Keratinocyte (primary cell): ENCODE measurements at regions not wholly inside any gene's neighbourhood (a gene's known extent, or its start where the extent isn't known, plus 50 kb on each side); places are given as distances from the start of the nearest gene placed in this dataset.

Experiments used
- DNase-seq: peaks from one replicate; pipeline ENCODE4 v3.0.0-alpha.2; 2011; ENCODE audit warnings: low read depth, missing footprints, low spot score
- FAIRE-seq: peaks from 2 replicates; lab custom pipeline; 2011; peaks lifted over from hg19 to GRCh38; lab: Jason Lieb, UNC
- H2AFZ ChIP-seq: 2 replicates; pipeline ENCODE4 v1.6.0; 2012; ENCODE audit warnings: low read length, control low read depth, inconsistent platforms; ENCODE audit not compliant: control insufficient read depth
- H3K27ac ChIP-seq: 2 replicates; pipeline ENCODE4 v1.5.1; 2011; ENCODE audit warnings: low read length; ENCODE audit not compliant: control insufficient read depth, insufficient read depth
- H3K27me3 ChIP-seq: 3 replicates; pipeline ENCODE4 v1.6.0; 2011; ENCODE audit warnings: low read length; ENCODE audit not compliant: control insufficient read depth, insufficient read depth; ENCODE audit errors: extremely low read depth
- H3K36me3 ChIP-seq, 2 experiments: 2 replicates in 1 of 2; 3 replicates in 1 of 2; pipeline ENCODE4 v1.5.1; 2011; ENCODE audit warnings: low read length in 2 of 2, mild to moderate bottlenecking in 1 of 2; ENCODE audit not compliant: control insufficient read depth in 2 of 2, insufficient read depth in 2 of 2; ENCODE audit errors: extremely low read depth in 1 of 2
- H3K4me1 ChIP-seq: 3 replicates; pipeline ENCODE4 v1.5.1; 2011; ENCODE audit warnings: low read length; ENCODE audit not compliant: control insufficient read depth, insufficient read depth; ENCODE audit errors: extremely low read depth
- H3K4me2 ChIP-seq: 3 replicates; pipeline ENCODE4 v1.6.0; 2011; ENCODE audit warnings: low read depth, low read length; ENCODE audit not compliant: control insufficient read depth, insufficient read depth; ENCODE audit errors: extremely low read depth
- H3K4me3 ChIP-seq, 3 experiments: fragments of 200-600 bp in 1 of 3; sonication (generic) in 1 of 3; 2 replicates in 2 of 3; 3 replicates in 1 of 3; pipeline ENCODE4 v1.5.1; 2011 to 2016; ENCODE audit warnings: low read length in 3 of 3, mild to moderate bottlenecking in 3 of 3, control low read depth in 2 of 3, inconsistent platforms in 1 of 3, low read depth in 1 of 3, mixed read lengths in 1 of 3, mixed run types in 1 of 3, moderate library complexity in 1 of 3; ENCODE audit not compliant: control insufficient read depth in 2 of 3, insufficient read depth in 2 of 3; ENCODE audit errors: extremely low read depth in 1 of 3
- H3K79me2 ChIP-seq: 2 replicates; pipeline ENCODE4 v1.6.0; 2012; ENCODE audit warnings: low read length; ENCODE audit not compliant: control insufficient read depth, insufficient read depth
- H3K9ac ChIP-seq: 3 replicates; pipeline ENCODE4 v1.6.0; 2011; ENCODE audit warnings: low read length; ENCODE audit not compliant: control insufficient read depth, insufficient read depth; ENCODE audit errors: extremely low read depth
- H3K9me1 ChIP-seq: 3 replicates; pipeline ENCODE4 v1.6.0; 2011; ENCODE audit warnings: low read length; ENCODE audit not compliant: control insufficient read depth, insufficient read depth; ENCODE audit errors: extremely low read depth
- H3K9me3 ChIP-seq: 2 replicates; pipeline ENCODE4 v1.5.1; 2012; ENCODE audit warnings: low read depth, low read length; ENCODE audit not compliant: control insufficient read depth
- H4K20me1 ChIP-seq: 3 replicates; pipeline ENCODE4 v1.6.0; 2011; ENCODE audit warnings: low read length; ENCODE audit not compliant: control insufficient read depth, insufficient read depth; ENCODE audit errors: extremely low read depth
- EZH2 ChIP-seq: IDR thresholded peaks from one replicate; pipeline ENCODE4 v1.6.1; 2012; ENCODE audit warnings: inconsistent platforms, mild to moderate bottlenecking, low read length, moderate library complexity
- dilution Hi-C: fragments of 300-500 bp; cut with MboI; formaldehyde crosslinking; loops from one replicate; pipeline ENCODE4 v1.7.0; 2020; ENCODE audit warnings: low sequenced_read_pairs; ENCODE audit not compliant: extremely low pct_ligation_motif_present
- TF ChIP-seq, protein P1 (sequence below), 3 experiments: IDR thresholded peaks in 1 of 3; conservative IDR thresholded peaks in 1 of 3; optimal IDR thresholded peaks in 1 of 3; 2 replicates in 2 of 3; 3 replicates in 1 of 3; pipeline versions ENCODE3 to v1.5.1; 2011; ENCODE audit warnings: low read length in 3 of 3, mild to moderate bottlenecking in 3 of 3, moderate library complexity in 2 of 3, control low read depth in 1 of 3, inconsistent platforms in 1 of 3; ENCODE audit not compliant: insufficient read depth in 2 of 3; ENCODE audit errors: extremely low read depth in 1 of 3

- H3K27me3 ChIP-seq = no peaks in the 10 kb centered on the region
- no peaks in the 10 kb centered on the region for H4K20me1 ChIP-seq
- TF ChIP-seq, protein P1, sequence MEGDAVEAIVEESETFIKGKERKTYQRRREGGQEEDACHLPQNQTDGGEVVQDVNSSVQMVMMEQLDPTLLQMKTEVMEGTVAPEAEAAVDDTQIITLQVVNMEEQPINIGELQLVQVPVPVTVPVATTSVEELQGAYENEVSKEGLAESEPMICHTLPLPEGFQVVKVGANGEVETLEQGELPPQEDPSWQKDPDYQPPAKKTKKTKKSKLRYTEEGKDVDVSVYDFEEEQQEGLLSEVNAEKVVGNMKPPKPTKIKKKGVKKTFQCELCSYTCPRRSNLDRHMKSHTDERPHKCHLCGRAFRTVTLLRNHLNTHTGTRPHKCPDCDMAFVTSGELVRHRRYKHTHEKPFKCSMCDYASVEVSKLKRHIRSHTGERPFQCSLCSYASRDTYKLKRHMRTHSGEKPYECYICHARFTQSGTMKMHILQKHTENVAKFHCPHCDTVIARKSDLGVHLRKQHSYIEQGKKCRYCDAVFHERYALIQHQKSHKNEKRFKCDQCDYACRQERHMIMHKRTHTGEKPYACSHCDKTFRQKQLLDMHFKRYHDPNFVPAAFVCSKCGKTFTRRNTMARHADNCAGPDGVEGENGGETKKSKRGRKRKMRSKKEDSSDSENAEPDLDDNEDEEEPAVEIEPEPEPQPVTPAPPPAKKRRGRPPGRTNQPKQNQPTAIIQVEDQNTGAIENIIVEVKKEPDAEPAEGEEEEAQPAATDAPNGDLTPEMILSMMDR (optimal IDR thresholded peaks at IDR 0.05 in 1 of 3, IDR thresholded peaks at IDR 0.05 in 1 of 3, conservative IDR thresholded peaks at IDR 0.05 in 1 of 3; ENCODE audit: extremely low read depth in 1 of 3, insufficient read depth in 2 of 3, low read length in 3 of 3) = no peak
- no peak for TF ChIP-seq EZH2
- no peaks in the 10 kb centered on the region for H3K4me1 ChIP-seq
- no peaks in the 10 kb centered on the region for H3K36me3 ChIP-seq
- H3K9me1 ChIP-seq = no peaks in the 10 kb centered on the region
- no peak overlapping the region for H3K9ac ChIP-seq
- H2AFZ ChIP-seq = no peak overlapping the region
- no peak overlapping the region for H3K27ac ChIP-seq
- DNase-seq (no peak), FAIRE-seq (no peak)
- no peaks in the 10 kb centered on the region for H3K9me3 ChIP-seq
- dilution Hi-C loops = no loop called here
- H3K4me3 ChIP-seq = no peak overlapping the region
- H3K4me2 ChIP-seq = no peak overlapping the region
- no peaks in the 10 kb centered on the region for H3K79me2 ChIP-seq
These were observed 328.9 kb downstream of the ZEB2 start for GRCh38 chr2:144190908-144191605.

DNA sequence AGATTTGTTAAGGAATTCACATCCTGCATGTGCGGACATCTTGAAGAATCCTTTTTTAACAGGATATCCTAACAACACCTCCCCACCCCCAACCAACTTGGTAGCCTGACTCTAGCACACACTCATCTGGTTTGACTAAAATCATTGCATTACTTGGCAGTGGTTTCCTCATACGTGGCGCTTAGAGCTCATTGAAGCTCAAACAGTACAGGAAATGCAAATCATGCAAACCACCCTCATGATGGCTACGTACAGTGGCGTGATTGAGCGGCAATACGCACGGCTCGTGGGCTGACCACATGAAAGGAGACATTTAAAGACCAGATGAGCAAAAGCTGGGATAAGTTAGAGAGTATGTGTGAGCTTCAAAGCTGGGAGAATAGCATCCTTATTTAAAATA is 336.2 kb downstream of the ZEB2 start:
- Histone ChIP-seq H4K20me1 (no peaks in the 10 kb centered on the region), H3K4me3 (no peak overlapping the region), H3K27ac (no peak overlapping the region), H3K27me3 (no peaks in the 10 kb centered on the region), H3K4me1 (no peaks in the 10 kb centered on the region), H3K9ac (no peak overlapping the region), H3K36me3 (no peaks in the 10 kb centered on the region), H3K4me2 (no peak overlapping the region), H3K79me2 (no peaks in the 10 kb centered on the region), H3K9me1 (no peaks in the 10 kb centered on the region), H3K9me3 (no peaks in the 10 kb centered on the region), H2AFZ (no peak overlapping the region)
- dilution Hi-C loops = no loop called here
- FAIRE-seq (no peak), DNase-seq (no peak)
- TF ChIP-seq, protein P1 (optimal IDR thresholded peaks at IDR 0.05 in 1 of 3, IDR thresholded peaks at IDR 0.05 in 1 of 3, conservative IDR thresholded peaks at IDR 0.05 in 1 of 3; ENCODE audit: extremely low read depth in 1 of 3, insufficient read depth in 2 of 3, low read length in 3 of 3) = no peak
- no peak for TF ChIP-seq EZH2
